Endothelial cell of umbilical vein (primary cell): ENCODE measurements at regions not wholly inside any gene's neighbourhood (a gene's known extent, or its start where the extent isn't known, plus 50 kb on each side); places are given as distances from the start of the nearest gene placed in this dataset.

ENCODE experiments used
- CTCF ChIP-seq, 2 donors: IDR thresholded peaks; 1 replicate in 1 of 2; 2 replicates in 1 of 2; pipeline ENCODE4 v1.5.1; 2011; ENCODE audit warnings: low read length in 2 of 2, mild to moderate bottlenecking in 2 of 2, moderate library complexity in 2 of 2, control low read depth in 1 of 2, inconsistent platforms in 1 of 2, low read depth in 1 of 2; ENCODE audit not compliant: insufficient read depth in 1 of 2; ENCODE audit errors: extremely low read depth in 1 of 2
- EZH2 ChIP-seq: IDR thresholded peaks from 2 replicates; pipeline ENCODE4 v1.6.1; 2012; ENCODE audit warnings: borderline replicate concordance, low read depth, mild to moderate bottlenecking, moderate library complexity, low read length, inconsistent platforms; ENCODE audit not compliant: severe bottlenecking
- GATA2 ChIP-seq: IDR thresholded peaks from 2 replicates; pipeline ENCODE4 v1.7.0; 2011; ENCODE audit warnings: low read depth, mild to moderate bottlenecking, moderate library complexity, mixed read lengths, low read length; ENCODE audit not compliant: insufficient read length, insufficient read depth
- MYC ChIP-seq: IDR thresholded peaks from one replicate; pipeline ENCODE4 v1.6.1; 2011; ENCODE audit warnings: mild to moderate bottlenecking, low read depth, low read length
- POLR2A ChIP-seq: IDR thresholded peaks from 2 replicates; pipeline ENCODE4 v1.6.1; 2012; ENCODE audit warnings: low read depth, mild to moderate bottlenecking, control low read depth, low read length
- TF ChIP-seq, protein P1 (sequence below): IDR thresholded peaks from 2 replicates; pipeline ENCODE4 v1.6.1; 2011; ENCODE audit not compliant: insufficient read depth, insufficient read length

DNA sequence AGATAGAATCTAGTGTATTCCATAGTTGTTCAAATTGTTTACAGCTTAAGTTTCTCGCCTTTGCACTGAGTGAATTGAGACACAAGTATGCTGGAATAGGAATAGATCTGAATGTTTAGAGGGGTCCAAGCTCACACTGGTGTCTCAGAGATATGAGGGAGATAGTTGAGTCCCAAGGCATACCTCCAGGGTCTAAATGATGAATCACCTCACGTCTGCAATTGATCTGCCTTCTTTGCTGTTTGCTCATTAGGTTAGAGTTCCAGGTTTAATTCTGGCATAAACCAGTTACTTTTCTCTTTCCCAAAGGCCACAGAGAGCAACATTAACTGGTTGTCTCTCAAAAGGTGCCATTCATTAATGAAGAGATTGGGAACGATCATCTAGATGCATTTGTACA lies 106.3 kb upstream of the MME start:
- TF ChIP-seq CTCF (IDR thresholded peaks at IDR 0.05; ENCODE audit: extremely low read depth in 1 of 2, insufficient read depth in 1 of 2, low read depth in 1 of 2, low read length in 2 of 2) (no peak), POLR2A (no peak), MYC (no peak), EZH2 (no peak), GATA2 (no peak)
- TF ChIP-seq, protein P1, sequence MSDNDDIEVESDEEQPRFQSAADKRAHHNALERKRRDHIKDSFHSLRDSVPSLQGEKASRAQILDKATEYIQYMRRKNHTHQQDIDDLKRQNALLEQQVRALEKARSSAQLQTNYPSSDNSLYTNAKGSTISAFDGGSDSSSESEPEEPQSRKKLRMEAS: no peak
